ENCODE measurements at regions not wholly inside any gene's neighbourhood (a gene's known extent, or its start where the extent isn't known, plus 50 kb on each side); places are given as distances from the start of the nearest gene placed in this dataset.

GRCh38 chr3:81439108-81439507 lies 322.3 kb downstream of the GBE1 start:
- no peak for DNase-seq (ENCODE audit: low spot score)

- no peak for DNase-seq (ENCODE audit: low spot score)
Measured at GRCh38 chr3:81437683-81438082, 323.8 kb downstream of the GBE1 start.

GRCh38 chr3:81436182-81436581 lies 325.3 kb downstream of the GBE1 start:
- no peak for DNase-seq (ENCODE audit: low spot score)

GRCh38 chr3:81435050-81435449 lies 326.4 kb downstream of the GBE1 start:
- DNase-seq (ENCODE audit: low spot score) = no peak

DNA sequence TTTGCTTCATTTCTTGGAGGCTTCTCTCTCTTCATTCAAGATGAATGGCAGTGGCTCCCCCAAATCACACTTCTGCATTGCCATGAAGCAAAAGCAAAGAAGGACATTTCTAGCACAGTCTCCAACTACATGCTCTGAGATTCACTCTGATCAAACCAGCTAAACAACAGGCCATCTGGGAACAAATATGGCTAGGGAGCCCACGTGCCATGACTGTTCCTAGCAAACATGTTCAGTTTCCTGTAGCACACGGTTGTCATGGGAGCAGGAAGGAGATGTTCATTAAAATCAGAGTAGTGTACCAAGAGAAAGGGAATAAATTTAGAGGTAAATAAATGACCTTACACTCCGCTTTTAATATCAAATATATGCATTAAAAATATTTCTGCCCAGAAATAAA lies 327.3 kb downstream of the GBE1 start:
- DNase-seq (ENCODE audit: low spot score) = no peak

- no peak for DNase-seq (ENCODE audit: low spot score)
Measured at GRCh38 chr3:81433675-81434074, 327.8 kb downstream of the GBE1 start.

DNA sequence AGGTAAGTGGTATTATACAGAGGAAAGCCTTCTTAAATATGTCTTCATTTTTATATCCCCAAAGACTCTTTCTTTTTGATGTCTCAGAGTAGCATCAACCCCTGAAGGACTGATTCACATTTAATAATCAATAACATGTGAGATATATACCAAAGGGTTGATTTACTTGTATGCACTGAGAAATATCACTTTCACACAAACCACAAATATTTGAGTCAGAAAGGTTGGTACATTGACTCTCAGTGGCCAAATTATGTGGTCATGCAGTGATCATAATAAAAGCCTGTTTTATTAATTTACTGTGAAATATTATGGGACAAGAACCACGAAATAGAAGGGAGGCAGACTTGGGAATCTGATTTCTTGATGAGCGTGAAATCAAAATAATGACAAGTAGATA lies 329.0 kb downstream of the GBE1 start:
- no peak for DNase-seq (ENCODE audit: low spot score)

DNA sequence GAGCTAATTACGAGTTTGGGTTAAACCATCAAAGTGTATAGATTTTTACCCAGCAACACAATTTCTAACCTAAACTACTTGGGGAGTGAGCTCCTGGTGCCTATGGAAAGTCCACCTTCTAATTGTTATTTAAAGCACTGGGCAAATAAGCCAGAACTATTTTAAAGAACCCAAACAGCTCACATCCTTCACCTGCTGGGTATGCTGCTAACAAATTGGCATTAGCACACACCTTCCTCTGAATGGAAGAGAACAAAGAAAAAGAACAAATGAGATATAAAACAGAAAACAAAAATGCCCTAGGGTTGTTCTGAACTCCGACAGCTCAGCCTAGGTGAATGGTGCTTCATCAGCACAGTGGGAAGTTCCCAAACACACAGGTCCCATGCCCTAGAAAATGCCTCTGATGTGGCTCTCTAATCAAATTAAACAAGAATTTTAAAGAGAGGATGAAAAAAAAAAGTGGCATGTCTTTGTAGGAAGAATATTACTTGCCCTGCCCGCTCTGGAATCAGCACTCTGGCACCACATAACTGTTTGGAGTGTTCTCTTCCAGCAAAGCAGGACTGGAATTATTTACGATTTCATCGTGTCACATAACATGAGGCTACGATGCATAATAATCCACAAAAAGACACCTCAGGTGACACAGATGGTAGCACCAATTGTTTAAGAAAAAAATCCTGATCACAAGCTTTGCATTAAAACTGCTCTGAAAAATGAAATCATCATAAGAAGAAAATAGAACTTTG lies 334.4 kb downstream of the GBE1 start:
- no peak for DNase-seq (ENCODE audit: low spot score)

DNA sequence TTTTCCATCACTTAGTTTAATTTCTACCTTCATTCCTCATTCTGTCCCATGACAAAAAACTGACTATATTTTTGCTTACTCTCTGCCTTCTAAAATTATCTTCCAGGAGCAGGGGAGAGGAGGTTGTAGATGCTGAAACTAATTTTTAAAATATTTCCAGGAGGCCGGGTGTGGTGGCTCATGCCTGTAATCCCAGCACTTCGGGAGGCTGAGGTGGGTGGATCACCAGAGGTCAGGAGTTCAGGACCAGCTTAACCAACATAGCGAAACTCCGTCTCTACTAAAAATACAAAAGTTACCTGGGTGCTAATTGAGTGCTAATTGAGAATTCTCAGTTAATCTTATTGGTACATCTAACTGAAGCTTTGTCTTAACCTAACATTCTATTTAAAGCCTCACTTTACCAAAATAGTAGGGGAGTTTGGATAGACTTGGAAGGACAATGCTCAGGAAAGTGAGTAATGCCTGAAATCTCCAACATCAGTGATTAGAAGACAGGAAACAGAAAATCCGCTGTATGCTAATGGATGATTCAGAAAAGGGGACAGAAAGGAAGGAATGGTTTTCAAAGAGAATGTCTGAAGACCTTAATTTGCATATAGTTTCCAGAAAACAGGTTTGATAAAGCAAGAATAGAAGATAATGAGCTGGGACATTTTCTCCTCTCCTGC lies 336.1 kb downstream of the GBE1 start:
- DNase-seq (ENCODE audit: low spot score) = peak; percentile 16

GRCh38 chr3:81419228-81419627 lies 342.2 kb downstream of the GBE1 start:
- DNase-seq (ENCODE audit: low spot score) = peak; percentile 45

DNA sequence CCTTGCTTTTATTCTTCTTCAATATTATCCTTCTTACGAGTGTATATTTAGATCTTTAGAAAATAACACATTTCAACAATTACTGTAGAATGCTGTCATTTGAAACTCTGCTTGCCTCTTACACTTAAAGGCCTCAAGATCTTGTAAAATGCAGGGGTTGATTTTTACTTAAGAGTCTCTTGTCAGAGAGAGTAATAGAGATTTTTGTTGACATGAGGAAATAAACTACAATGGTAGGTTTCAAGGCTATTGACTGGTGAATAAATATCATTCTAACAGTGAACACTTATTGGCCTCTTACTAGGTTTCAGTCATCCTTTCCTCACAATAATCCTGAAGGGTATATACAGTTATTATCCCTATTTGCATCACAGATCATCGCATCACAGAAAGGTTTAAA lies 344.6 kb downstream of the GBE1 start:
- no peak for DNase-seq (ENCODE audit: low spot score)

DNA sequence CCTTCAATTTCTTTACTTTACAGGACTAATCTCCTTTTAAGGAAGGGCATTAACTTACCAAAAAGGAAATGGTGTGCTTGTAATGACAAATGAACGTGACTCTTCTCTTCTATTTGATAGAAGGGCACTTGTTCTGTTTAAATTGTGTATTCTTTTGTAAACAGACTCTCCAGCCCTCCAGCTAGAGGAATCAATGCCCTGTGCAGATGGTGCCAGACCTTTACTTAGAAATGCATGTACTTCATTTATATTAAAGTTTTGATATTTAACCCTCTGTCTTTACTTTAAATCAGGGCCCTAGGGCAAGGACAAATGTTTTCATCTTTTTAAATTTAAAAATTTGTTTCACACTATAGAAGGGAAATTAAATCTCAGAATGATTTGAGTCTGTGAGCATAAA lies 355.1 kb downstream of the GBE1 start:
- DNase-seq (ENCODE audit: low spot score) = no peak

- no peak for DNase-seq (ENCODE audit: low spot score)
Measured at GRCh38 chr3:81395739-81396513, 365.5 kb downstream of the GBE1 start.

DNA sequence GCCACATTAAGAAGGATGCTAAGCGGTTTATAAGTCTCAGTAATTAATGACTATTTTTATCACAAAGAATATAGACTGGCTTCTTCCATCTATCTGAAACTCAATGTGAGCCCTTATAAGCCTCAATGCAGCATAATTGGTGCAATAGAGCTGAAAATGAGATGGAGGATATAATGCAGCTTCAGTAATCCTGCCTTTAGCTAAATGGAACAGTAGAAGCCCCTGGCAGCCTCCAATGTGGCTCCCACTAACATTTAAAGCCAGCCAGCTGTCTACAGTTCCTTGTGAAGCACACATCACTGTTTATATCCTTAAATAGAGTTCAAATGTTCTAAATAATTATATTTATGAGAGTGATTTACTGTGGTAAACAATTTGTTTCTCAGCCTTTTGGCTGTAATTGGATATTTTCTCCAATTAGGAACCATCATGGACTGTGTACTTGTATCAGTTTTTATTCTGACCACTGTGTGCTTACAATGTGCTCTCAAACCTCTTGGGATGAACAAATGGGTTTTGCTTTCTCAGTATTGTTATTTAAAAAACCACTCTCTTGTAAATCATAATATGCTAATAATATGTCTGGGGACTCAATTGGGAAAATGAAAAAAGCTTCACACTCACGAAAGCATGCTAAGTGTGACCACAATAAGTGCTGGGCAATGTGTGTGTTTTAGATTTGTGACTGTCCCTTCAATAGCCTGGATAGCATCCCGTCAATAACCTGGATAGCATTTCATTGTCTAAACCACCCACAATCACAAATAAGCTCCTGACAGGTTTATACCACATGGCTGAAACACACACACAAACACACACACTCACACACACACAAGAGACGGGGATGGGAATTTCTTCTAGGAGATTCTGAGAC lies 366.6 kb downstream of the GBE1 start:
- DNase-seq (ENCODE audit: low spot score) = no peak

- no peak for DNase-seq (ENCODE audit: low spot score)
Measured at GRCh38 chr3:81393251-81393650, 368.2 kb downstream of the GBE1 start.

DNA sequence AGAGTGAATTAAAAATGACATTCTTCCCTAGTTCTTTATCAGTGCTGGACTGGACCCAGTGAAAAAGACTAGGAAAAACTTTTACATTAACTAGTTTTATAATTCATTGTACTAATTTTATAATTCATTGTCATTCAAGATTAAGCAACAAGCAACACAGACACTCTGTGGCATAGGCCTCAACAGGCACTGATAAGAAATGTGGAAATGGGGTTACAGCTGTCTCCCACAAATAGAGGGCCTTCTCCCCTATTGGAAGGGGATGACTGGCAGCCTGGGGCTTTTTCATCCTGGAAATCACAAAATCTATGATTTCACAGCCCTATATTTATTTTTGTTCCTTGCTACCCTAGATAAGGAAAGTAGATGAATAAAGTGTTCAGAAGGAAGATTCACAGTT lies 370.6 kb downstream of the GBE1 start:
- DNase-seq (ENCODE audit: low spot score) = no peak

GRCh38 chr3:81388191-81388590 lies 373.3 kb downstream of the GBE1 start:
- no peak for DNase-seq (ENCODE audit: low spot score)

DNA sequence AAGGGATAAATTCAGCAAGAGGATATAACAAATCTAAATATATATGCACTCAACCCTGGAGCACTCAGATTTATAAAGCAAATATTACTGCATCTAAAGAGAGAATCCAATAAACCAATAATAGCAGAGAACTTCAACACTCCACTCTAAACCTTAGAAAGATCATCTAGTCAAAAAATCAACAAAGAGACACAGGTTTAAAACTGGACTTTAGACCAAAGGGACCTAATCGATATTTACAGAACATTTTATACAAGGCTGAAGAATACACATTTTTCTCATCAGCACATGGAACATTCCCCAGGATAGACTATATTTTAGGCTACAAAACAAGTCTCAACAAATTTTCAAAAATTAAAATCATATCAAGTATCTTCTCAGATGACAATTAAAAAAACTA lies 379.0 kb downstream of the GBE1 start:
- DNase-seq (ENCODE audit: low spot score) = no peak

GRCh38 chr3:81380234-81380633 lies 381.2 kb downstream of the GBE1 start:
- peak; percentile 2 for DNase-seq (ENCODE audit: low spot score)

- no peak for DNase-seq (ENCODE audit: low spot score)
Measured at GRCh38 chr3:81378552-81379293, 382.7 kb downstream of the GBE1 start.

DNA sequence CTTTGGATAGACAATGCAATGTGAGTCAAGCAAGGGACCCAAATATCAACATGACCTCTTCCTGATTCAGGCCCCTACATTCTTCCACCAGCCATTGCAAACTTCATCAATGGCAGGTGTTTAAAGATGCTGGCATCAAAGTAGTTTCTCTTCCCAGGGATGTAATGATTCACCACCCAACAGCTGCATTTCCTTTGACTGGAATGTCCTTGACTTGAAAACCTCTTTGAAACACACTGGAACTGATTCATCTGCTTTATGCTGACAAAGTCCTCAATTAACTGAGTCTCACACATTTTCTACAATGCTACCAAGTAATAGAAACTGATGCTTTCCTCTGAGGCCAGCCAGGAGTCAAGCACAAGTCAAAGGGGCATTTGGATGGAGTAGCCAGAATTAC lies 385.5 kb downstream of the GBE1 start:
- no peak for DNase-seq (ENCODE audit: low spot score)
